ENCODE measurements at regions not wholly inside any gene's neighbourhood (a gene's known extent, or its start where the extent isn't known, plus 50 kb on each side); places are given as distances from the start of the nearest gene placed in this dataset.

DNA sequence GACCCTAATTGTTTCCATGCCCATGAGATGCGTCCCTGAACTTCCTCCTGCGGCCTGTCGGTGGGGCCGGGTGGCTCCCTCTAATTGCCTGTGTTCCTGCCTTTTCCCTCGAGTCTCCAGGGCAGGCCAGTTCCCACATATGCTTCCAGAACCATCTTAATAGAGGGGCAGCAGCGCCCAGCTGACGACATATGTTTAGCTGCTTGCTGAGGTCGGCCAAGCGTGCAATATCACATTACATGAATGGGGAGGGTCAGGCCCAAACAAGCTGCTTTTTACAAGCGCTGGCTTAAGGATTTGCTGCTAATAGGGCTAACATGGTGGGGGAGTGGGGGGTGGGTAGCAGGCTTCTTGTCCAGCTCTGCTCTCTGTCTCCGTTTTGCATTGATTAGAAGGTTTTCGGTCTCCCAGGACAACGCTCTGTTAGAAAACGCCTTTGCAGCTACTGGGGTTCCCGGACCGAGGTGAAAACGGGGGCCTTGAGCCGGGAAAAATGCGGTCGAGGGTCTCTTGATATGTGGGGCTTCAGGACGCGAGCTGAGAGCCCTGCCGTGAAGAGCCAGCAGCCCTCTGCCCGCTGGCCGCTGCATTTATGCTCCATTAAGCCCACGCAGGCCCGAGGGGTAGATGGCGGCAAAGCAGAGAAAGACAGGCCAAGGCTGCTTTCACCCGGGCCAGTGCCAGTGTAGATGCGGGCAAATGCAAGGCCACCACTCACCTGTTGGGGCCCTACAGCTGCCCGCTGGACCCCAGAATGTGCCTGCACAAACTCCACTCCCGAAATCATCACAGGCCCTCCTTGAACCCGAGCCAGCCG, 308.5 kb downstream of the BMP7 start:
- TF ChIP-seq TARDBP (IDR thresholded peaks at IDR 0.05), result no peak
- no peak for TF ChIP-seq LEF1 (IDR thresholded peaks at IDR 0.05; ENCODE audit: borderline replicate concordance)
- no peak for TF ChIP-seq SP1 (IDR thresholded peaks at IDR 0.05)
- TF ChIP-seq ELF4 (IDR thresholded peaks at IDR 0.05), result no peak
- TF ChIP-seq SUZ12 (IDR thresholded peaks at IDR 0.05), result no peak
- TF ChIP-seq NFRKB (IDR thresholded peaks at IDR 0.05), result no peak
- no peak for TF ChIP-seq BHLHE40 (IDR thresholded peaks at IDR 0.05; ENCODE audit: borderline replicate concordance)
- no peak for TF ChIP-seq FOXM1 (IDR thresholded peaks at IDR 0.05; ENCODE audit: borderline replicate concordance)
- TF ChIP-seq CTBP1 (IDR thresholded peaks at IDR 0.05; ENCODE audit: borderline replicate concordance), result no peak
- no peak for TF ChIP-seq FOXK2 (IDR thresholded peaks at IDR 0.05)
- no peak for TF ChIP-seq FOXA1 (IDR thresholded peaks at IDR 0.05)
- TF ChIP-seq L3MBTL2 (conservative IDR thresholded peaks at IDR 0.05), result peak; percentile 91
- no peak for TF ChIP-seq HDGF (IDR thresholded peaks at IDR 0.05; ENCODE audit: borderline replicate concordance)
- TF ChIP-seq ARNT (IDR thresholded peaks at IDR 0.05), result no peak

Data from HEK293T (cell line).